Natural killer cell (primary cell): ENCODE measurements at regions not wholly inside any gene's neighbourhood (a gene's known extent, or its start where the extent isn't known, plus 50 kb on each side); places are given as distances from the start of the nearest gene placed in this dataset.

Experiments
- ATAC-seq, 3 donors: fragments of 150-1000 bp in 2 of 3; fragments of 200-7000 bp in 1 of 3; cut with Tn5 transposase; 1 replicate in 1 of 3; 2 replicates in 2 of 3; pipeline ENCODE4 v1.10.0; 2021; ENCODE audit warnings: mild to moderate bottlenecking in 2 of 3, moderate library complexity in 2 of 3
- DNase-seq, 2 donors: peaks; one replicate each; pipeline versions ENCODE4 v3.0.0 to v3.0.0-alpha.2; 2013 to 2021; ENCODE audit warnings: mixed read lengths in 1 of 2
- H3K27ac ChIP-seq: one replicate; pipeline ENCODE4 v1.5.1; 2013; ENCODE audit warnings: mild to moderate bottlenecking, low read length
- H3K27me3 ChIP-seq: one replicate; pipeline ENCODE4 v1.6.1; 2013; ENCODE audit warnings: low read length; ENCODE audit not compliant: control insufficient read depth, insufficient read depth
- H3K36me3 ChIP-seq: one replicate; pipeline ENCODE4 v1.6.1; 2013; ENCODE audit warnings: low read length; ENCODE audit not compliant: control insufficient read depth, insufficient read depth
- H3K4me1 ChIP-seq: one replicate; pipeline ENCODE4 v1.6.1; 2013; ENCODE audit warnings: low read length; ENCODE audit not compliant: control insufficient read depth, insufficient read depth
- H3K4me3 ChIP-seq: one replicate; pipeline ENCODE4 v1.5.1; 2013; ENCODE audit warnings: low read length
- H3K9me3 ChIP-seq: one replicate; pipeline ENCODE4 v1.6.1; 2013; ENCODE audit warnings: low read length; ENCODE audit not compliant: control insufficient read depth, insufficient read depth
- H3K27ac Mint-ChIP-seq, 2 donors: one replicate each; pipeline ENCODE4 v1.8.0; 2022; ENCODE audit warnings: mild to moderate bottlenecking in 2 of 2, mixed read lengths in 2 of 2, moderate library complexity in 1 of 2
- H3K27me3 Mint-ChIP-seq, 2 donors: one replicate each; pipeline ENCODE4 v1.8.0; 2022; ENCODE audit warnings: low read depth in 2 of 2, mixed read lengths in 2 of 2
- H3K36me3 Mint-ChIP-seq: one replicate; pipeline ENCODE4 v1.8.0; 2022; ENCODE audit warnings: mixed read lengths
- H3K4me1 Mint-ChIP-seq, 2 donors: one replicate each; pipeline ENCODE4 v1.8.0; 2022; ENCODE audit warnings: mixed read lengths in 2 of 2
- H3K4me3 Mint-ChIP-seq: one replicate; pipeline ENCODE4 v1.8.0; 2022; ENCODE audit warnings: mild to moderate bottlenecking, moderate library complexity, mixed read lengths
- H3K9me3 Mint-ChIP-seq, 2 donors: one replicate each; pipeline ENCODE4 v1.8.0; 2022; ENCODE audit warnings: mixed read lengths in 2 of 2
- CTCF ChIP-seq: fragments of 200-600 bp; IDR thresholded peaks from one replicate; pipeline ENCODE4 v1.8.0; 2022; ENCODE audit warnings: antibody characterized with exemption
- WGBS: methylation state at CpG from one replicate; pipeline ENCODE4 v1.1.7; 2013; ENCODE audit warnings: missing lambda C conversion rate; ENCODE audit not compliant: insufficient coverage; 5-methylcytosine and 5-hydroxymethylcytosine counted together
- intact Hi-C: fragments of 100-400 bp; cut with micrococcal nuclease; formaldehyde crosslinking; loops from one replicate; pipeline ENCODE4 v1.14.2; 2022

GRCh38 chr10:85003083-85003482 lies 674.7 kb downstream of the CCSER2 start:
- DNase-seq: no peak
- Histone ChIP-seq H3K4me3 (no peak overlapping the region), H3K4me1 (no peaks in the 10 kb centered on the region), H3K36me3 (no peaks in the 10 kb centered on the region), H3K9me3 (no peaks in the 10 kb centered on the region), H3K27ac (no peak overlapping the region), H3K27me3 (no peaks in the 10 kb centered on the region)
- intact Hi-C loops: no loop called here
- no peaks in the 10 kb centered on the region for H3K4me1 Mint-ChIP-seq
- H3K4me3 Mint-ChIP-seq: no peak overlapping the region
- no peaks in the 10 kb centered on the region for H3K36me3 Mint-ChIP-seq
- H3K9me3 Mint-ChIP-seq: peaks cover 5 to 6% of the 10 kb centered on the region in 2 donors
- H3K27me3 Mint-ChIP-seq: no peaks in the 10 kb centered on the region
- TF ChIP-seq CTCF: no peak
- ATAC-seq: no peak
- WGBS: no CpG with 5 or more reads among the region's 1 CpG
- H3K27ac Mint-ChIP-seq: no peak overlapping the region

- TF ChIP-seq CTCF: no peak
- Histone ChIP-seq H3K27me3 (no peaks in the 10 kb centered on the region), H3K4me3 (no peak overlapping the region), H3K36me3 (no peaks in the 10 kb centered on the region), H3K9me3 (no peaks in the 10 kb centered on the region), H3K4me1 (no peaks in the 10 kb centered on the region), H3K27ac (no peak overlapping the region)
- ATAC-seq (no peak), DNase-seq (no peak)
- no peaks in the 10 kb centered on the region for H3K27me3 Mint-ChIP-seq
- no peak overlapping the region for H3K4me3 Mint-ChIP-seq
- no peak overlapping the region for H3K27ac Mint-ChIP-seq
- no peaks in the 10 kb centered on the region for H3K4me1 Mint-ChIP-seq
- WGBS: 78% methylated on average over 6 of the region's 6 CpGs
- peaks cover 5 to 7% of the 10 kb centered on the region in 2 donors for H3K9me3 Mint-ChIP-seq
- no peaks in the 10 kb centered on the region for H3K36me3 Mint-ChIP-seq
- intact Hi-C loops: no loop called here
These were observed 680.2 kb downstream of the CCSER2 start for GRCh38 chr10:85008488-85009184.

- H3K36me3 Mint-ChIP-seq: no peaks in the 10 kb centered on the region
- no peak for ATAC-seq
- no peaks in the 10 kb centered on the region for H3K36me3 ChIP-seq
- H3K4me3 ChIP-seq: no peak overlapping the region
- TF ChIP-seq CTCF: no peak
- H3K27me3 ChIP-seq: no peaks in the 10 kb centered on the region
- H3K4me1 ChIP-seq: no peaks in the 10 kb centered on the region
- H3K4me3 Mint-ChIP-seq: no peak overlapping the region
- peaks cover 4 to 5% of the 10 kb centered on the region in 2 donors for H3K9me3 Mint-ChIP-seq
- no peak for DNase-seq
- no peaks in the 10 kb centered on the region for H3K9me3 ChIP-seq
- H3K4me1 Mint-ChIP-seq: no peaks in the 10 kb centered on the region
- intact Hi-C loops: no loop called here
- H3K27ac Mint-ChIP-seq: no peak overlapping the region
- no peak overlapping the region for H3K27ac ChIP-seq
- WGBS: 89% methylated on average over 1 of the region's 2 CpGs
- H3K27me3 Mint-ChIP-seq: no peaks in the 10 kb centered on the region
These were observed 683.9 kb downstream of the CCSER2 start for GRCh38 chr10:85012305-85012704.

GRCh38 chr10:85026878-85027467 lies 698.6 kb downstream of the CCSER2 start:
- DNase-seq: no peak
- H3K36me3 ChIP-seq: no peaks in the 10 kb centered on the region
- no peaks in the 10 kb centered on the region for H3K36me3 Mint-ChIP-seq
- intact Hi-C loops: no loop called here
- peaks cover 8 to 9% of the 10 kb centered on the region in 2 donors for H3K9me3 Mint-ChIP-seq
- H3K4me1 Mint-ChIP-seq: no peaks in the 10 kb centered on the region
- H3K4me3 Mint-ChIP-seq: no peak overlapping the region
- no peak overlapping the region for H3K4me3 ChIP-seq
- H3K27me3 Mint-ChIP-seq: no peaks in the 10 kb centered on the region
- H3K27ac Mint-ChIP-seq: no peak overlapping the region
- no peak overlapping the region for H3K27ac ChIP-seq
- no peaks in the 10 kb centered on the region for H3K27me3 ChIP-seq
- no peaks in the 10 kb centered on the region for H3K4me1 ChIP-seq
- no peak for ATAC-seq
- no peaks in the 10 kb centered on the region for H3K9me3 ChIP-seq
- TF ChIP-seq CTCF: no peak
